Breast epithelium (tissue), 3 donors: ENCODE measurements at regions not wholly inside any gene's neighbourhood (a gene's known extent, or its start where the extent isn't known, plus 50 kb on each side); places are given as distances from the start of the nearest gene placed in this dataset.

Experiments
- CTCF ChIP-seq, 3 donors: fragments of 450-650 bp; IDR thresholded peaks; one replicate each; pipeline ENCODE4 v1.5.1; 2016 to 2017; ENCODE audit warnings: antibody characterized with exemption in 3 of 3, mild to moderate bottlenecking in 3 of 3, moderate library complexity in 3 of 3
- POLR2AphosphoS5 ChIP-seq, 3 donors: sonication (generic); formaldehyde crosslinking; IDR thresholded peaks; one replicate each; pipeline ENCODE4 v1.6.1; 2017; ENCODE audit warnings: antibody characterized with exemption in 3 of 3

DNA sequence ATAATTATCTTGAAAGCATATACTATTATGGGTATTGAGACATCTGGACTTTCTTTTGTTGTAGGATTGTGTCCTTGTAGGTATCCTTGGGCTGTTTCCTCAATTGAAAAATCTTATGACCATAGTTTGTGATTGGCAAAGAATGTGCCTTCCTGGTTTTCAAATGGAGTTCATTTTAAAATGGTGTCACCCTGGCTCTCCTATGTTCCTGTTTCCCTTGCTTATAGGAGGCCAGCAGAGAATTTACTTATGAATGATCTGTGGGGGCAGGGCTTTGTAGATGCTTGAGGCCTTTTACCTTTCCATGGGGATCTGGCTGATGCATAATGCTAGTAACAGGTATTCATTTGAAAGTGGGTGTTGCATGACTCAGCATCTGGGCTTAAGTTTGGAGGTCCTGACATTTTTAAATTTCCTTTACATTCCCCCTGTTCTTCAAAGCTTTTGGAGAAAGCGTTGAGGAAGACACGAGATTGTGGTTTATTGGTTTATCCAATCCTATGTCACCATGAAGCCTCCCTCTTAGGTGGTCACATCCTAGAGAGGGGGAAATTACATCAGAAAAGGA lies 135.0 kb upstream of the PROKR2 start:
- no peak for TF ChIP-seq CTCF (IDR thresholded peaks at IDR 0.05)
- no peak for TF ChIP-seq POLR2AphosphoS5 (IDR thresholded peaks at IDR 0.05)
